ENCODE measurements at regions not wholly inside any gene's neighbourhood (a gene's known extent, or its start where the extent isn't known, plus 50 kb on each side); places are given as distances from the start of the nearest gene placed in this dataset.

GRCh38 chr13:31477961-31478360 is 261.4 kb upstream of the RXFP2 start:
- Histone ChIP-seq H3K27me3 (no peaks in the 10 kb centered on the region), H3K4me3 (no peak overlapping the region), H3K9me3 (no peaks in the 10 kb centered on the region), H3K36me3 (no peaks in the 10 kb centered on the region)
- peak; percentile 17 for DNase-seq

- no peaks in the 10 kb centered on the region for H3K27me3 ChIP-seq
- H3K4me3 ChIP-seq = no peak overlapping the region
Measured at GRCh38 chr13:31485183-31485582, 254.1 kb upstream of the RXFP2 start.

GRCh38 chr13:31485651-31486051 is 253.7 kb upstream of the RXFP2 start:
- no peaks in the 10 kb centered on the region for H3K9me3 ChIP-seq
- no peak overlapping the region for H3K4me3 ChIP-seq
- no peaks in the 10 kb centered on the region for H3K27me3 ChIP-seq
- no peaks in the 10 kb centered on the region for H3K36me3 ChIP-seq
- DNase-seq = no peak

More at GRCh38 chr13:31485183-31485582, 254.1 kb upstream of the RXFP2 start:
- Histone ChIP-seq H3K9me3 (no peaks in the 10 kb centered on the region), H3K36me3 (no peaks in the 10 kb centered on the region)
- no peak for DNase-seq

- no peaks in the 10 kb centered on the region for H3K27me3 ChIP-seq
- no peaks in the 10 kb centered on the region for H3K36me3 ChIP-seq
- H3K4me3 ChIP-seq = no peak overlapping the region
- DNase-seq = no peak
- peaks cover 17% of the 10 kb centered on the region; the same call in 1 of the 2 replicates for H3K9me3 ChIP-seq
Measured at GRCh38 chr13:31495336-31495735, 244.0 kb upstream of the RXFP2 start.

- no peaks in the 10 kb centered on the region for H3K36me3 ChIP-seq
- no peak overlapping the region for H3K4me3 ChIP-seq
- DNase-seq = no peak
- no peaks in the 10 kb centered on the region for H3K27me3 ChIP-seq
- peaks cover 19% of the 10 kb centered on the region; the same call in 1 of the 2 replicates for H3K9me3 ChIP-seq
Measured at GRCh38 chr13:31499274-31499673, 240.1 kb upstream of the RXFP2 start.

- H3K4me3 ChIP-seq = no peak overlapping the region
- peaks cover 10% of the 10 kb centered on the region; the same call in 1 of the 2 replicates for H3K9me3 ChIP-seq
- H3K36me3 ChIP-seq = no peaks in the 10 kb centered on the region
- H3K27me3 ChIP-seq = no peaks in the 10 kb centered on the region
- no peak for DNase-seq
Measured at GRCh38 chr13:31503626-31504025, 235.7 kb upstream of the RXFP2 start.

- DNase-seq = no peak
- Histone ChIP-seq H3K4me3 (no peak overlapping the region), H3K9me3 (peaks cover 2% of the 10 kb centered on the region; the same call in 1 of the 2 replicates), H3K27me3 (no peaks in the 10 kb centered on the region), H3K36me3 (no peaks in the 10 kb centered on the region)
Measured at GRCh38 chr13:31504918-31505317, 234.4 kb upstream of the RXFP2 start.

- DNase-seq = no peak
- Histone ChIP-seq H3K9me3 (no peaks in the 10 kb centered on the region), H3K27me3 (no peaks in the 10 kb centered on the region; the same call in 1 of the 2 replicates)
Measured at GRCh38 chr13:31512331-31512730, 227.0 kb upstream of the RXFP2 start.

GRCh38 chr13:31514932-31515331 is 224.4 kb upstream of the RXFP2 start:
- Histone ChIP-seq H3K27me3 (no peaks in the 10 kb centered on the region; the same call in 1 of the 2 replicates), H3K4me3 (no peak overlapping the region), H3K9me3 (no peaks in the 10 kb centered on the region), H3K36me3 (no peaks in the 10 kb centered on the region)
- DNase-seq = no peak

More at GRCh38 chr13:31512331-31512730, 227.0 kb upstream of the RXFP2 start:
- Histone ChIP-seq H3K36me3 (no peaks in the 10 kb centered on the region), H3K4me3 (no peak overlapping the region)

- Histone ChIP-seq H3K4me3 (no peak overlapping the region), H3K36me3 (no peaks in the 10 kb centered on the region), H3K9me3 (no peaks in the 10 kb centered on the region), H3K27me3 (no peaks in the 10 kb centered on the region; the same call in 1 of the 2 replicates)
- DNase-seq = no peak
Measured at GRCh38 chr13:31515427-31515826, 223.9 kb upstream of the RXFP2 start.

- no peak overlapping the region for H3K4me3 ChIP-seq
Measured at GRCh38 chr13:31517599-31517998, 221.7 kb upstream of the RXFP2 start.

GRCh38 chr13:31518645-31519044 is 220.7 kb upstream of the RXFP2 start:
- Histone ChIP-seq H3K36me3 (no peaks in the 10 kb centered on the region), H3K9me3 (no peaks in the 10 kb centered on the region), H3K27me3 (no peaks in the 10 kb centered on the region), H3K4me3 (no peak overlapping the region)
- DNase-seq = no peak

More at GRCh38 chr13:31517599-31517998, 221.7 kb upstream of the RXFP2 start:
- DNase-seq = no peak
- no peaks in the 10 kb centered on the region for H3K9me3 ChIP-seq
- no peaks in the 10 kb centered on the region for H3K36me3 ChIP-seq
- H3K27me3 ChIP-seq = no peaks in the 10 kb centered on the region; the same call in 1 of the 2 replicates

GRCh38 chr13:31521435-31521834 is 217.9 kb upstream of the RXFP2 start:
- no peaks in the 10 kb centered on the region for H3K27me3 ChIP-seq
- H3K36me3 ChIP-seq = no peaks in the 10 kb centered on the region
- DNase-seq = peak; percentile 8
- H3K4me3 ChIP-seq = no peak overlapping the region
- H3K9me3 ChIP-seq = no peaks in the 10 kb centered on the region

GRCh38 chr13:31522396-31522795 is 216.9 kb upstream of the RXFP2 start:
- Histone ChIP-seq H3K9me3 (no peaks in the 10 kb centered on the region), H3K36me3 (no peaks in the 10 kb centered on the region), H3K27me3 (no peaks in the 10 kb centered on the region), H3K4me3 (no peak overlapping the region)
- no peak for DNase-seq

- no peak for DNase-seq
- Histone ChIP-seq H3K36me3 (no peaks in the 10 kb centered on the region), H3K4me3 (no peak overlapping the region), H3K9me3 (no peaks in the 10 kb centered on the region), H3K27me3 (no peaks in the 10 kb centered on the region)
Measured at GRCh38 chr13:31528176-31528575, 211.2 kb upstream of the RXFP2 start.

GRCh38 chr13:31528758-31529157 is 210.6 kb upstream of the RXFP2 start:
- no peak overlapping the region for H3K4me3 ChIP-seq
- H3K9me3 ChIP-seq = no peaks in the 10 kb centered on the region
- H3K36me3 ChIP-seq = no peaks in the 10 kb centered on the region
- no peaks in the 10 kb centered on the region for H3K27me3 ChIP-seq
- DNase-seq = no peak

- H3K27me3 ChIP-seq = no peaks in the 10 kb centered on the region
- no peaks in the 10 kb centered on the region for H3K9me3 ChIP-seq
- H3K4me3 ChIP-seq = no peak overlapping the region
- H3K36me3 ChIP-seq = no peaks in the 10 kb centered on the region
- DNase-seq = no peak
Measured at GRCh38 chr13:31530922-31531321, 208.4 kb upstream of the RXFP2 start.

- no peak for DNase-seq
- Histone ChIP-seq H3K9me3 (no peaks in the 10 kb centered on the region), H3K27me3 (no peaks in the 10 kb centered on the region), H3K4me3 (no peak overlapping the region), H3K36me3 (no peaks in the 10 kb centered on the region)
Measured at GRCh38 chr13:31537052-31537451, 202.3 kb upstream of the RXFP2 start.

Data from MG63 (cell line).